ENCODE measurements at regions not wholly inside any gene's neighbourhood (a gene's known extent, or its start where the extent isn't known, plus 50 kb on each side); places are given as distances from the start of the nearest gene placed in this dataset.

DNA sequence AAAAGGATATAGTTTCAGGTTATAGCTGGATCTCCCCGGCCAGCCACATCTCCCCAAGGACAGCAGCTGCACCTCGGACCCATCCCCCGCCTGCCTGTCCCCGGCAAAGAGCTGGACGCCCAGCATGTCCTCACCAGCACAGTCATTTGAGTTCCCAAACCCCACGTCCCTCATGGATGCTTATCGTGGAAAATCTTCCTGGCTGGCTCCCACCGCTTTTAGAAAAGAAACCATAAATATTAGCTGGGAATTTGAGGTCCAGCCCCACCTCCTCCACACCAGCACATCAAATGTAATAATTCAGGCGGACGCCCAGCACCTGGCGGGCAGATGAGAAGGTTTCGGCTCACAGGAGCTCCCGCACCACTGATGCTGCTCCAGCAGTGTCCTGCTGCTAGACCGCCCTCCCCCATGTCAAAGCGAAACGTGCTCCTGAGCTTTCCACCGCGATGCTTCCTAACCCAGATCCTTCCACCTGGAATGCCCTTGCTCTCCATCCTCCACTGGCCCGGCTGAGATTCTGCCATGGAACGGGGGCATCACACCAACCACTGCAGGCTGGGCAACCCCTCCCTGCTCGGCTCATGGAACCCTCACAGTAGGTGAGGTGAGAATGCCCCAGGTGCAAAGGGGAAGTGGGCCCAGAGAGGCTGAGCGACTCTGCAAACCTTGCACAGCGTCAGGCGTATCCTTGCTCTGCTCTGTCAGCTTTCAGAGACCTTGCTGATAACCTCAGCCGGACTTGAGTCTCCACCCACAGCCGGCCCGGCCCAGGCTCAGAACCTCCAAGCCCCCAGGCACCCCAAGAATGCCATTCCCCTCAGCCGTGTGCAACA lies 71.5 kb upstream of the GPC1 start:
- TF ChIP-seq, protein P1, sequence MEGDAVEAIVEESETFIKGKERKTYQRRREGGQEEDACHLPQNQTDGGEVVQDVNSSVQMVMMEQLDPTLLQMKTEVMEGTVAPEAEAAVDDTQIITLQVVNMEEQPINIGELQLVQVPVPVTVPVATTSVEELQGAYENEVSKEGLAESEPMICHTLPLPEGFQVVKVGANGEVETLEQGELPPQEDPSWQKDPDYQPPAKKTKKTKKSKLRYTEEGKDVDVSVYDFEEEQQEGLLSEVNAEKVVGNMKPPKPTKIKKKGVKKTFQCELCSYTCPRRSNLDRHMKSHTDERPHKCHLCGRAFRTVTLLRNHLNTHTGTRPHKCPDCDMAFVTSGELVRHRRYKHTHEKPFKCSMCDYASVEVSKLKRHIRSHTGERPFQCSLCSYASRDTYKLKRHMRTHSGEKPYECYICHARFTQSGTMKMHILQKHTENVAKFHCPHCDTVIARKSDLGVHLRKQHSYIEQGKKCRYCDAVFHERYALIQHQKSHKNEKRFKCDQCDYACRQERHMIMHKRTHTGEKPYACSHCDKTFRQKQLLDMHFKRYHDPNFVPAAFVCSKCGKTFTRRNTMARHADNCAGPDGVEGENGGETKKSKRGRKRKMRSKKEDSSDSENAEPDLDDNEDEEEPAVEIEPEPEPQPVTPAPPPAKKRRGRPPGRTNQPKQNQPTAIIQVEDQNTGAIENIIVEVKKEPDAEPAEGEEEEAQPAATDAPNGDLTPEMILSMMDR (IDR thresholded peaks at IDR 0.05) = no peak
- no peak for TF ChIP-seq POLR2AphosphoS5 (IDR thresholded peaks at IDR 0.05; ENCODE audit: insufficient read depth in 1 of 2, low read depth in 1 of 2)
- no peak for TF ChIP-seq POLR2A (IDR thresholded peaks at IDR 0.05)
- H3K4me3 ChIP-seq = no peak overlapping the region
- no peaks in the 10 kb centered on the region for H3K27me3 ChIP-seq
- H3K36me3 ChIP-seq = no peaks in the 10 kb centered on the region
- H3K27ac ChIP-seq = no peak overlapping the region
- no peak for DNase-seq (ENCODE audit: extremely low spot score in 2 of 2)
- intact Hi-C loops (cut with DNase I) = no loop called here
- no peaks in the 10 kb centered on the region for H3K4me1 ChIP-seq
- H3K9me3 ChIP-seq = no peaks in the 10 kb centered on the region

- Histone ChIP-seq H3K4me3 (no peak overlapping the region), H3K36me3 (no peaks in the 10 kb centered on the region), H3K4me1 (peaks cover 6% of the 10 kb centered on the region), H3K27me3 (no peaks in the 10 kb centered on the region), H3K27ac (no peak overlapping the region), H3K9me3 (no peaks in the 10 kb centered on the region)
- intact Hi-C loops (cut with DNase I) = no loop called here
- TF ChIP-seq, protein P1 (IDR thresholded peaks at IDR 0.05) = no peak
- no peak for TF ChIP-seq POLR2AphosphoS5 (IDR thresholded peaks at IDR 0.05; ENCODE audit: insufficient read depth in 1 of 2, low read depth in 1 of 2)
- no peak for TF ChIP-seq POLR2A (IDR thresholded peaks at IDR 0.05)
- no peak for DNase-seq (ENCODE audit: extremely low spot score in 2 of 2)
These were observed 70.9 kb upstream of the GPC1 start for GRCh38 chr2:240364582-240364960.

DNA sequence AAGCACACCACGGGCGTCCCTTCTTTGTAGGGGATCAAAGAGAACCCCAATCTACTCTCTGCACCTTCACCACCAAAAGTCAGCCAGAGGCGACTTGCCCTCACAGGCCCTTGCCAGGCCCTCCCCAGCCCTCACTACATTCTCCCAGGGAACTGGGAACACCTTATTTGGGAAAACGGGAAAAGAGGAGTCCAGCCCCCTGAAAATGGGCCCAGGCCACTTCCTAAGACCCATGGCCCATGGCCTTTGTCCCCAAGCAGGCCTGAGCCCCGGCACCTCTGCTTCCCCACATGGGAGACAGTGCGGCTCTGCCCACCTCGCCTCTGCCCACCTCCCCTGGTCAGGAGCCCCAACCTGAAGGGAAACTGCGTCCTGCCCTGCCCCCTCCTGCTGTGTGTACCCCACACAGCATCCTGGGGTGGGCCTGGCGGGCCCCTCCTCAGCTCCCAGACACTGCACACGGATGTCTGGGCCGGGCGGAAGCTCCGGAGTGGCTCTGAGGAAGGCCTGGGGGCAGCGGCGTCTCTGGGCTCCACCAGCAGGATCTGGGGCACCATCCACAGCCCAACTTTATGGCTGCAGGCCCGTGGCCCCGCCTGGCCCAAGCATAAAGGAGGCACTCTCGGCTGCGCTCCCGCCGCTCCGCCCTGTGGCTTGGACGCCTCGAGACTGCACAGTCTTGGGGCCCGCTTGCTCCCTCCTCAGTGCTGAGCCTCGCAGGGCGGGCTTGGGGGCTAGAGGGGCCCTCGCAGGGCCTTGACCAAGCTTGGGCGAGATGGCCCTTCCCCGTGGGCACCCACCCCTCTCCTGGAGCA lies 70.3 kb upstream of the GPC1 start:
- Histone ChIP-seq H3K27ac (no peak overlapping the region), H3K36me3 (no peaks in the 10 kb centered on the region), H3K4me3 (no peak overlapping the region), H3K4me1 (peaks cover 12% of the 10 kb centered on the region), H3K9me3 (no peaks in the 10 kb centered on the region), H3K27me3 (no peaks in the 10 kb centered on the region)
- no peak for DNase-seq (ENCODE audit: extremely low spot score in 2 of 2)
- TF ChIP-seq, protein P1 (IDR thresholded peaks at IDR 0.05) = no peak
- TF ChIP-seq POLR2A (IDR thresholded peaks at IDR 0.05) (no peak), POLR2AphosphoS5 (IDR thresholded peaks at IDR 0.05; ENCODE audit: insufficient read depth in 1 of 2, low read depth in 1 of 2) (no peak)
- intact Hi-C loops (cut with DNase I) = no loop called here

- Histone ChIP-seq H3K9me3 (no peaks in the 10 kb centered on the region), H3K27ac (no peak overlapping the region), H3K36me3 (no peaks in the 10 kb centered on the region), H3K27me3 (no peaks in the 10 kb centered on the region), H3K4me3 (no peak overlapping the region), H3K4me1 (peaks cover 19% of the 10 kb centered on the region)
- DNase-seq (ENCODE audit: extremely low spot score in 2 of 2) = no peak
- intact Hi-C loops (cut with DNase I) = no loop called here
- TF ChIP-seq POLR2A (IDR thresholded peaks at IDR 0.05) = no peak
- TF ChIP-seq POLR2AphosphoS5 (IDR thresholded peaks at IDR 0.05; ENCODE audit: insufficient read depth in 1 of 2, low read depth in 1 of 2) = no peak
- TF ChIP-seq, protein P1 (IDR thresholded peaks at IDR 0.05) = no peak
These were observed 69.4 kb upstream of the GPC1 start for GRCh38 chr2:240365971-240366471.
